ENCODE measurements at regions not wholly inside any gene's neighbourhood (a gene's known extent, or its start where the extent isn't known, plus 50 kb on each side); places are given as distances from the start of the nearest gene placed in this dataset.

DNA sequence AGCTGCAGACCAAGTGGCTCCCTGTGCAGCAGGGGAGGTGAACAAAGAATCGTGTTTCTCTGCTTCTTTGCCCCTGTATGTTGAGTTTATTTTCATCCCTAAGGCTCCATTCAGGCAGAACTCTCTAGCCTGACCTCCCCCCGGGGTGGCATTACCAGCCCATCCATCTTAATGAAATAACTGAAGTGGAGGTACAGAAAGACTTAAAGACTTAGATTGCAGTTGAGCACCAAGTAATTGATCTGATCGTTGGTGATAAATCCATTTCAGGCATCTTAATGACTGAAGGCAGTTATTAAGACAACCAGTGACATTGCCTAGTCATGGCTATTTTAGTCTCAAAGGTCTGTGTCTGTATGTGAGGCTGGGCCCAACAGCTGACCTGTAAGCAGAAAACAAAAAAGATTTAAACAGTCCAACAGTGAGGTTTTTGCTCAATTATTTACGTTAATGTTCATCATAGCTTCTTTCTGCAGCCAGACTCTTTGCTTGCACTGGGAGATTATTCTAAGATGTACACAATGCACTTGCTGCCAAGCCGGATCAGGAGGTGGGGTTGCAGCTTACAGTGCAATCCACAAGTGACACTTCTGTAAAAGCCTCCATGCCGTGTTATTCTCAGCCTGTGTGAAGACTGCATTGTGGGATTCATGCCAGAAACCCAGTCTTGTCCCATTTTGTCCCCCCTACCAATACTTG, 363.0 kb upstream of the DUSP10 start:
- TF ChIP-seq CTCF (conservative IDR thresholded peaks at IDR 0.05), result no peak
- TF ChIP-seq ZFX (IDR thresholded peaks at IDR 0.05), result no peak

All from C4-2B (cell line).